HG03175 (cell line): ENCODE measurements at regions not wholly inside any gene's neighbourhood (a gene's known extent, or its start where the extent isn't known, plus 50 kb on each side); places are given as distances from the start of the nearest gene placed in this dataset.
"Not testable (repeated sequence)": the region's sequence is repeated elsewhere in the genome, so short reads cannot be mapped to it uniquely, and the experiment has no call there.

Experiments used
- ATAC-seq: cut with Tn5 transposase; IDR thresholded peaks from one replicate; pipeline ENCODE4 v1.9.1; 2021; ENCODE audit warnings: mild to moderate bottlenecking, moderate library complexity; ENCODE audit not compliant: unreplicated experiment

GRCh38 chr3:110430146-110430545 lies 641.5 kb upstream of the NECTIN3 start:
- no peak for ATAC-seq

- no peak for ATAC-seq
These were observed 635.4 kb upstream of the NECTIN3 start for GRCh38 chr3:110436209-110436608.

GRCh38 chr3:110440066-110440653 lies 631.5 kb upstream of the NECTIN3 start:
- ATAC-seq = not testable (repeated sequence)

- ATAC-seq = no peak
These were observed 617.5 kb upstream of the NECTIN3 start for GRCh38 chr3:110454066-110454465.

GRCh38 chr3:110456001-110456400 lies 615.6 kb upstream of the NECTIN3 start:
- ATAC-seq = no peak

- no peak for ATAC-seq
These were observed 615.0 kb upstream of the NECTIN3 start for GRCh38 chr3:110456438-110457138.

- ATAC-seq = no peak
These were observed 614.1 kb upstream of the NECTIN3 start for GRCh38 chr3:110457508-110457907.

GRCh38 chr3:110459021-110459420 lies 612.6 kb upstream of the NECTIN3 start:
- no peak for ATAC-seq

- no peak for ATAC-seq
These were observed 601.3 kb upstream of the NECTIN3 start for GRCh38 chr3:110470310-110470709.

- ATAC-seq = no peak
These were observed 598.2 kb upstream of the NECTIN3 start for GRCh38 chr3:110473405-110473804.

GRCh38 chr3:110474397-110474796 lies 597.2 kb upstream of the NECTIN3 start:
- no peak for ATAC-seq

- ATAC-seq = no peak
These were observed 593.1 kb upstream of the NECTIN3 start for GRCh38 chr3:110478377-110479054.

- no peak for ATAC-seq
These were observed 591.9 kb upstream of the NECTIN3 start for GRCh38 chr3:110479731-110480130.

GRCh38 chr3:110485389-110485788 lies 586.2 kb upstream of the NECTIN3 start:
- ATAC-seq = no peak

GRCh38 chr3:110487840-110488239 lies 583.8 kb upstream of the NECTIN3 start:
- ATAC-seq = no peak

- no peak for ATAC-seq
These were observed 580.2 kb upstream of the NECTIN3 start for GRCh38 chr3:110491413-110491812.

GRCh38 chr3:110492876-110493275 lies 578.7 kb upstream of the NECTIN3 start:
- no peak for ATAC-seq

GRCh38 chr3:110493438-110494092 lies 578.1 kb upstream of the NECTIN3 start:
- no peak for ATAC-seq

GRCh38 chr3:110494093-110494490 lies 577.5 kb upstream of the NECTIN3 start:
- ATAC-seq = no peak

GRCh38 chr3:110494728-110495127 lies 576.9 kb upstream of the NECTIN3 start:
- ATAC-seq = no peak

GRCh38 chr3:110495201-110495927 lies 576.3 kb upstream of the NECTIN3 start:
- ATAC-seq = no peak
